ENCODE measurements at regions not wholly inside any gene's neighbourhood (a gene's known extent, or its start where the extent isn't known, plus 50 kb on each side); places are given as distances from the start of the nearest gene placed in this dataset.

DNA sequence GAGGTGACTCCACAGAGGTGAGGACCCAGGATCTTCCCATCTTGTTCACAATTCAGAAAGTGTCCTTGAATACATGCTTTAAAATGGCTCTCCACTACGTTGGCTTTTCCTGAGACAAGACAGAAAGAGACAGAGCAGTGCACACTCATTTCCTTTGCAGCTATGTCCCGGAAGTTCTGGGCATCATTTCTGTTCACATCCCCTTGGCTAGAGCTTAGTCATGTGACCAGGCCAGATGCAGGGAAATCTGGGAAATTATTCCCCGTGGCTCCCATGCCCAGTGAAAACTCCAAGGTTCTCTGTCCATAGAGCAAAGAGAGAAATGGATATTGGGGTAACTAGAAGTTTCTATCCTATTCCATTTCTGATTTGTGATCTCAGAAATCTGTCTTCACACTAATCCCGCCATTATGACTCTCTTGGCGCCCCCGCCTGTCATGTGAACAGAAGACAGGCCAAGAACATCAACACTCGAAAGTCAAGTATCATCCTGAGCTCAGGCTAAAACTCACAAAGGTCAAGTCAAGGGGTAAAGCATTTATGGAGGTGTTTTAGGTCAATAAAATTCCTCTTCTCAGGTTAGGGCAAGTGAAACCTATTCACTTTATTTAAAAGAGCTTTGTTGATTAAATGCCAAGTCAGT is 251.4 kb upstream of the HABP2 start:
- TF ChIP-seq TRIM28 (IDR thresholded peaks at IDR 0.05; ENCODE audit: borderline replicate concordance, low read length) (no peak), ZNF670 (tag by site-specific recombination; IDR thresholded peaks at IDR 0.05; ENCODE audit: low read depth) (no peak), HOXA7 (CRISPR knock-in tag; IDR thresholded peaks at IDR 0.05; ENCODE audit: borderline replicate concordance) (no peak), YY1 (tag by site-specific recombination; IDR thresholded peaks at IDR 0.05) (no peak), ZNF423 (tag by site-specific recombination; IDR thresholded peaks at IDR 0.05) (no peak), BCL11A (tag by site-specific recombination; IDR thresholded peaks at IDR 0.05; ENCODE audit: low read depth) (no peak), ZFP37 (tag by site-specific recombination; IDR thresholded peaks at IDR 0.05) (no peak), ZNF530 (tag by site-specific recombination; IDR thresholded peaks at IDR 0.05; ENCODE audit: low read depth) (no peak)
- TF ChIP-seq, protein P1, sequence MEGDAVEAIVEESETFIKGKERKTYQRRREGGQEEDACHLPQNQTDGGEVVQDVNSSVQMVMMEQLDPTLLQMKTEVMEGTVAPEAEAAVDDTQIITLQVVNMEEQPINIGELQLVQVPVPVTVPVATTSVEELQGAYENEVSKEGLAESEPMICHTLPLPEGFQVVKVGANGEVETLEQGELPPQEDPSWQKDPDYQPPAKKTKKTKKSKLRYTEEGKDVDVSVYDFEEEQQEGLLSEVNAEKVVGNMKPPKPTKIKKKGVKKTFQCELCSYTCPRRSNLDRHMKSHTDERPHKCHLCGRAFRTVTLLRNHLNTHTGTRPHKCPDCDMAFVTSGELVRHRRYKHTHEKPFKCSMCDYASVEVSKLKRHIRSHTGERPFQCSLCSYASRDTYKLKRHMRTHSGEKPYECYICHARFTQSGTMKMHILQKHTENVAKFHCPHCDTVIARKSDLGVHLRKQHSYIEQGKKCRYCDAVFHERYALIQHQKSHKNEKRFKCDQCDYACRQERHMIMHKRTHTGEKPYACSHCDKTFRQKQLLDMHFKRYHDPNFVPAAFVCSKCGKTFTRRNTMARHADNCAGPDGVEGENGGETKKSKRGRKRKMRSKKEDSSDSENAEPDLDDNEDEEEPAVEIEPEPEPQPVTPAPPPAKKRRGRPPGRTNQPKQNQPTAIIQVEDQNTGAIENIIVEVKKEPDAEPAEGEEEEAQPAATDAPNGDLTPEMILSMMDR (tag by site-specific recombination; IDR thresholded peaks at IDR 0.05), result no peak
- TF ChIP-seq, protein P2, sequence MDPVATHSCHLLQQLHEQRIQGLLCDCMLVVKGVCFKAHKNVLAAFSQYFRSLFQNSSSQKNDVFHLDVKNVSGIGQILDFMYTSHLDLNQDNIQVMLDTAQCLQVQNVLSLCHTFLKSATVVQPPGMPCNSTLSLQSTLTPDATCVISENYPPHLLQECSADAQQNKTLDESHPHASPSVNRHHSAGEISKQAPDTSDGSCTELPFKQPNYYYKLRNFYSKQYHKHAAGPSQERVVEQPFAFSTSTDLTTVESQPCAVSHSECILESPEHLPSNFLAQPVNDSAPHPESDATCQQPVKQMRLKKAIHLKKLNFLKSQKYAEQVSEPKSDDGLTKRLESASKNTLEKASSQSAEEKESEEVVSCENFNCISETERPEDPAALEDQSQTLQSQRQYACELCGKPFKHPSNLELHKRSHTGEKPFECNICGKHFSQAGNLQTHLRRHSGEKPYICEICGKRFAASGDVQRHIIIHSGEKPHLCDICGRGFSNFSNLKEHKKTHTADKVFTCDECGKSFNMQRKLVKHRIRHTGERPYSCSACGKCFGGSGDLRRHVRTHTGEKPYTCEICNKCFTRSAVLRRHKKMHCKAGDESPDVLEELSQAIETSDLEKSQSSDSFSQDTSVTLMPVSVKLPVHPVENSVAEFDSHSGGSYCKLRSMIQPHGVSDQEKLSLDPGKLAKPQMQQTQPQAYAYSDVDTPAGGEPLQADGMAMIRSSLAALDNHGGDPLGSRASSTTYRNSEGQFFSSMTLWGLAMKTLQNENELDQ (tag by site-specific recombination; IDR thresholded peaks at IDR 0.05; ENCODE audit: low read depth), result no peak
- TF ChIP-seq, protein P3, sequence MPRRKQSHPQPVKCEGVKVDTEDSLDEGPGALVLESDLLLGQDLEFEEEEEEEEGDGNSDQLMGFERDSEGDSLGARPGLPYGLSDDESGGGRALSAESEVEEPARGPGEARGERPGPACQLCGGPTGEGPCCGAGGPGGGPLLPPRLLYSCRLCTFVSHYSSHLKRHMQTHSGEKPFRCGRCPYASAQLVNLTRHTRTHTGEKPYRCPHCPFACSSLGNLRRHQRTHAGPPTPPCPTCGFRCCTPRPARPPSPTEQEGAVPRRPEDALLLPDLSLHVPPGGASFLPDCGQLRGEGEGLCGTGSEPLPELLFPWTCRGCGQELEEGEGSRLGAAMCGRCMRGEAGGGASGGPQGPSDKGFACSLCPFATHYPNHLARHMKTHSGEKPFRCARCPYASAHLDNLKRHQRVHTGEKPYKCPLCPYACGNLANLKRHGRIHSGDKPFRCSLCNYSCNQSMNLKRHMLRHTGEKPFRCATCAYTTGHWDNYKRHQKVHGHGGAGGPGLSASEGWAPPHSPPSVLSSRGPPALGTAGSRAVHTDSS (tag by site-specific recombination; IDR thresholded peaks at IDR 0.05), result no peak
- TF ChIP-seq, protein P4, sequence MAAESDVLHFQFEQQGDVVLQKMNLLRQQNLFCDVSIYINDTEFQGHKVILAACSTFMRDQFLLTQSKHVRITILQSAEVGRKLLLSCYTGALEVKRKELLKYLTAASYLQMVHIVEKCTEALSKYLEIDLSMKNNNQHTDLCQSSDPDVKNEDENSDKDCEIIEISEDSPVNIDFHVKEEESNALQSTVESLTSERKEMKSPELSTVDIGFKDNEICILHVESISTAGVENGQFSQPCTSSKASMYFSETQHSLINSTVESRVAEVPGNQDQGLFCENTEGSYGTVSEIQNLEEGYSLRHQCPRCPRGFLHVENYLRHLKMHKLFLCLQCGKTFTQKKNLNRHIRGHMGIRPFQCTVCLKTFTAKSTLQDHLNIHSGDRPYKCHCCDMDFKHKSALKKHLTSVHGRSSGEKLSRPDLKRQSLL (tag by site-specific recombination; IDR thresholded peaks at IDR 0.05), result no peak

Data from HEK293 (cell line).